Keratinocyte (primary cell): ENCODE measurements at regions not wholly inside any gene's neighbourhood (a gene's known extent, or its start where the extent isn't known, plus 50 kb on each side); places are given as distances from the start of the nearest gene placed in this dataset.

Experiments used
- DNase-seq: peaks from one replicate; pipeline ENCODE4 v3.0.0-alpha.2; 2011; ENCODE audit warnings: low read depth, missing footprints, low spot score
- FAIRE-seq: peaks from 2 replicates; lab custom pipeline; 2011; peaks lifted over from hg19 to GRCh38; lab: Jason Lieb, UNC
- H2AFZ ChIP-seq: 2 replicates; pipeline ENCODE4 v1.6.0; 2012; ENCODE audit warnings: low read length, control low read depth, inconsistent platforms; ENCODE audit not compliant: control insufficient read depth
- H3K27ac ChIP-seq: 2 replicates; pipeline ENCODE4 v1.5.1; 2011; ENCODE audit warnings: low read length; ENCODE audit not compliant: control insufficient read depth, insufficient read depth
- H3K27me3 ChIP-seq: 3 replicates; pipeline ENCODE4 v1.6.0; 2011; ENCODE audit warnings: low read length; ENCODE audit not compliant: control insufficient read depth, insufficient read depth; ENCODE audit errors: extremely low read depth
- H3K36me3 ChIP-seq, 2 experiments: 2 replicates in 1 of 2; 3 replicates in 1 of 2; pipeline ENCODE4 v1.5.1; 2011; ENCODE audit warnings: low read length in 2 of 2, mild to moderate bottlenecking in 1 of 2; ENCODE audit not compliant: control insufficient read depth in 2 of 2, insufficient read depth in 2 of 2; ENCODE audit errors: extremely low read depth in 1 of 2
- H3K4me1 ChIP-seq: 3 replicates; pipeline ENCODE4 v1.5.1; 2011; ENCODE audit warnings: low read length; ENCODE audit not compliant: control insufficient read depth, insufficient read depth; ENCODE audit errors: extremely low read depth
- H3K4me2 ChIP-seq: 3 replicates; pipeline ENCODE4 v1.6.0; 2011; ENCODE audit warnings: low read depth, low read length; ENCODE audit not compliant: control insufficient read depth, insufficient read depth; ENCODE audit errors: extremely low read depth
- H3K4me3 ChIP-seq, 3 experiments: fragments of 200-600 bp in 1 of 3; sonication (generic) in 1 of 3; 2 replicates in 2 of 3; 3 replicates in 1 of 3; pipeline ENCODE4 v1.5.1; 2011 to 2016; ENCODE audit warnings: low read length in 3 of 3, mild to moderate bottlenecking in 3 of 3, control low read depth in 2 of 3, inconsistent platforms in 1 of 3, low read depth in 1 of 3, mixed read lengths in 1 of 3, mixed run types in 1 of 3, moderate library complexity in 1 of 3; ENCODE audit not compliant: control insufficient read depth in 2 of 3, insufficient read depth in 2 of 3; ENCODE audit errors: extremely low read depth in 1 of 3
- H3K79me2 ChIP-seq: 2 replicates; pipeline ENCODE4 v1.6.0; 2012; ENCODE audit warnings: low read length; ENCODE audit not compliant: control insufficient read depth, insufficient read depth
- H3K9ac ChIP-seq: 3 replicates; pipeline ENCODE4 v1.6.0; 2011; ENCODE audit warnings: low read length; ENCODE audit not compliant: control insufficient read depth, insufficient read depth; ENCODE audit errors: extremely low read depth
- H3K9me1 ChIP-seq: 3 replicates; pipeline ENCODE4 v1.6.0; 2011; ENCODE audit warnings: low read length; ENCODE audit not compliant: control insufficient read depth, insufficient read depth; ENCODE audit errors: extremely low read depth
- H3K9me3 ChIP-seq: 2 replicates; pipeline ENCODE4 v1.5.1; 2012; ENCODE audit warnings: low read depth, low read length; ENCODE audit not compliant: control insufficient read depth
- H4K20me1 ChIP-seq: 3 replicates; pipeline ENCODE4 v1.6.0; 2011; ENCODE audit warnings: low read length; ENCODE audit not compliant: control insufficient read depth, insufficient read depth; ENCODE audit errors: extremely low read depth
- EZH2 ChIP-seq: IDR thresholded peaks from one replicate; pipeline ENCODE4 v1.6.1; 2012; ENCODE audit warnings: inconsistent platforms, mild to moderate bottlenecking, low read length, moderate library complexity
- dilution Hi-C: fragments of 300-500 bp; cut with MboI; formaldehyde crosslinking; loops from one replicate; pipeline ENCODE4 v1.7.0; 2020; ENCODE audit warnings: low sequenced_read_pairs; ENCODE audit not compliant: extremely low pct_ligation_motif_present
- TF ChIP-seq, protein P1 (sequence below), 3 experiments: IDR thresholded peaks in 1 of 3; conservative IDR thresholded peaks in 1 of 3; optimal IDR thresholded peaks in 1 of 3; 2 replicates in 2 of 3; 3 replicates in 1 of 3; pipeline versions ENCODE3 to v1.5.1; 2011; ENCODE audit warnings: low read length in 3 of 3, mild to moderate bottlenecking in 3 of 3, moderate library complexity in 2 of 3, control low read depth in 1 of 3, inconsistent platforms in 1 of 3; ENCODE audit not compliant: insufficient read depth in 2 of 3; ENCODE audit errors: extremely low read depth in 1 of 3

DNA sequence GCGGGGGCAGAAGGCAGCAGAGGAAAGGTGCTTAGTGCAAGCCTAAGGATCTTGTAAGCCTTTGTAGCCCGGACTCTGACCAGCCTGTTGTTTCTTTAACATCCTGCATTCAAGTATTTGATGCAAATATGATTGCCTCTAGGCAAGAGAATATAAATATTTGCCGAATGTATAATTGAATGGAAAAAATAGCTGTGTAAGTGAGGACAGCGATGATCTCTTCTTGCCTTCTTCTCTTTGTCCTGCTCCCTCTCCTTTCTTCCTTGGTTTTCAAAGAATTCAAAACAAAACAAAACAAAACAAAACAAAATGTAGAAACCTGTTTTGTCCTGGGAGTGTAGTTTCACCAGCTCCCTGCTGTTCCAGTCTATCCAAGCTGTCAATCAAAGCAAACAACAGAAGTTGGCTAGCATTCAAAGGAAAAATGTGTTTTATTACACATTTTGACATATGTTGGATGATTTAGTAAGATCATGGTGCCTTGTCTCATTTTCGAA, 74.9 kb upstream of the CPM start:
- H3K27me3 ChIP-seq, result no peaks in the 10 kb centered on the region
- H3K9me3 ChIP-seq, result no peaks in the 10 kb centered on the region
- FAIRE-seq (peak; percentile 84), DNase-seq (no peak)
- H3K4me1 ChIP-seq, result peaks cover 28% of the 10 kb centered on the region
- TF ChIP-seq, protein P1, sequence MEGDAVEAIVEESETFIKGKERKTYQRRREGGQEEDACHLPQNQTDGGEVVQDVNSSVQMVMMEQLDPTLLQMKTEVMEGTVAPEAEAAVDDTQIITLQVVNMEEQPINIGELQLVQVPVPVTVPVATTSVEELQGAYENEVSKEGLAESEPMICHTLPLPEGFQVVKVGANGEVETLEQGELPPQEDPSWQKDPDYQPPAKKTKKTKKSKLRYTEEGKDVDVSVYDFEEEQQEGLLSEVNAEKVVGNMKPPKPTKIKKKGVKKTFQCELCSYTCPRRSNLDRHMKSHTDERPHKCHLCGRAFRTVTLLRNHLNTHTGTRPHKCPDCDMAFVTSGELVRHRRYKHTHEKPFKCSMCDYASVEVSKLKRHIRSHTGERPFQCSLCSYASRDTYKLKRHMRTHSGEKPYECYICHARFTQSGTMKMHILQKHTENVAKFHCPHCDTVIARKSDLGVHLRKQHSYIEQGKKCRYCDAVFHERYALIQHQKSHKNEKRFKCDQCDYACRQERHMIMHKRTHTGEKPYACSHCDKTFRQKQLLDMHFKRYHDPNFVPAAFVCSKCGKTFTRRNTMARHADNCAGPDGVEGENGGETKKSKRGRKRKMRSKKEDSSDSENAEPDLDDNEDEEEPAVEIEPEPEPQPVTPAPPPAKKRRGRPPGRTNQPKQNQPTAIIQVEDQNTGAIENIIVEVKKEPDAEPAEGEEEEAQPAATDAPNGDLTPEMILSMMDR (optimal IDR thresholded peaks at IDR 0.05 in 1 of 3, IDR thresholded peaks at IDR 0.05 in 1 of 3, conservative IDR thresholded peaks at IDR 0.05 in 1 of 3; ENCODE audit: extremely low read depth in 1 of 3, insufficient read depth in 2 of 3, low read length in 3 of 3), result no peak
- TF ChIP-seq EZH2, result no peak
- dilution Hi-C loops, result no loop called here
- H3K9ac ChIP-seq, result peak overlapping the region; percentile 58
- H3K36me3 ChIP-seq, result no peaks in the 10 kb centered on the region
- no peaks in the 10 kb centered on the region for H3K79me2 ChIP-seq
- peak overlapping the region in 2 of 3 experiments; percentile 37 to 54 for H3K4me3 ChIP-seq
- peak overlapping the region; percentile 90 for H3K4me2 ChIP-seq
- H2AFZ ChIP-seq, result peak overlapping the region; percentile 36
- peak overlapping the region; percentile 69 for H3K27ac ChIP-seq
- H4K20me1 ChIP-seq, result no peaks in the 10 kb centered on the region
- H3K9me1 ChIP-seq, result no peaks in the 10 kb centered on the region

DNA sequence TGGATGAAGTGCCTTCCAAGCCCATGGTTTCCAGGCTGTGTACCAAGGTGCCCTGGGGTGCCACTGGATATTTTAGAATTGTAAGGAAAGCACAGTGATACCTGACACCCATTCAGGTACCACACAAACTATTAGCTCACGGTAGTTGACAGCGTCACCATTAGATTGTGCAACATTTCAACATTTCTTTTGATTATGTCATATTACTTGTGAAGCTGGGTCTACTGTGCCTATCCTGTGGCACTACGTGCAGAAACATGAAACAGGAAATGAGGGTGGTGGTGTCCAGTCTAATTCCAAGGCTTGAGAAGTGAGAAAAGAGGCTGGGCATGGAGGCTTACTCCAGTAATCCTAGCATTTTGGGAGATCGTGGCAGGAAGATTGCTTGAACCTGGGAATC, 75.5 kb upstream of the CPM start:
- Histone ChIP-seq H3K27ac (peak overlapping the region; percentile 69), H3K4me2 (peak overlapping the region; percentile 90), H3K9me3 (no peaks in the 10 kb centered on the region), H3K4me3 (no peak overlapping the region), H3K27me3 (no peaks in the 10 kb centered on the region), H4K20me1 (no peaks in the 10 kb centered on the region), H3K36me3 (no peaks in the 10 kb centered on the region), H3K9me1 (no peaks in the 10 kb centered on the region), H3K9ac (peak overlapping the region; percentile 58), H3K4me1 (peaks cover 28% of the 10 kb centered on the region), H2AFZ (peak overlapping the region; percentile 62), H3K79me2 (no peaks in the 10 kb centered on the region)
- dilution Hi-C loops, result no loop called here
- peak; percentile 79 for FAIRE-seq
- TF ChIP-seq, protein P1 (optimal IDR thresholded peaks at IDR 0.05 in 1 of 3, IDR thresholded peaks at IDR 0.05 in 1 of 3, conservative IDR thresholded peaks at IDR 0.05 in 1 of 3; ENCODE audit: extremely low read depth in 1 of 3, insufficient read depth in 2 of 3, low read length in 3 of 3), result no peak
- TF ChIP-seq EZH2, result no peak
- DNase-seq, result no peak
